Right atrium auricular region (tissue), 2 donors: ENCODE measurements at regions not wholly inside any gene's neighbourhood (a gene's known extent, or its start where the extent isn't known, plus 50 kb on each side); places are given as distances from the start of the nearest gene placed in this dataset.
A peak's percentile ranks its signal among the peaks of the same experiment; 100 is the strongest.

Source experiments
- DNase-seq: peaks from one replicate; pipeline ENCODE4 v3.0.0-alpha.2; 2019; ENCODE audit warnings: low spot score
- H3K27ac ChIP-seq, 2 donors: fragments of 200-600 bp; sonication (generic); 1 replicate in 1 of 2; 2 replicates in 1 of 2; pipeline ENCODE4 v1.5.1; 2016 to 2019
- H3K27me3 ChIP-seq, 2 donors: fragments of 200-600 bp; sonication (generic); one replicate each; pipeline versions ENCODE4 v1.5.1 to v1.6.0; 2017 to 2019
- H3K36me3 ChIP-seq: fragments of 200-600 bp; sonication (generic); one replicate; pipeline ENCODE4 v1.5.1; 2016
- H3K4me1 ChIP-seq, 2 donors: fragments of 200-600 bp; sonication (generic); one replicate each; pipeline versions ENCODE4 v1.5.1 to v1.6.0; 2017 to 2019
- H3K4me3 ChIP-seq, 2 donors: fragments of 200-600 bp; sonication (generic); 1 replicate in 1 of 2; 2 replicates in 1 of 2; pipeline ENCODE4 v1.5.1; 2017 to 2019; ENCODE audit warnings: mild to moderate bottlenecking in 1 of 2, moderate library complexity in 1 of 2
- H3K9me3 ChIP-seq, 2 donors: fragments of 200-600 bp; sonication (generic); one replicate each; pipeline ENCODE4 v1.5.1; 2019
- CTCF ChIP-seq, 2 donors: fragments of 200-600 bp; sonication (generic); IDR thresholded peaks; one replicate each; pipeline ENCODE4 v1.5.1; 2019; ENCODE audit warnings: antibody characterized with exemption in 2 of 2

- no peak for TF ChIP-seq CTCF (IDR thresholded peaks at IDR 0.05)
- Histone ChIP-seq H3K27me3 (no peaks in the 10 kb centered on the region), H3K9me3 (no peaks in the 10 kb centered on the region), H3K4me3 (no peak overlapping the region), H3K27ac (no peak overlapping the region), H3K4me1 (no peaks in the 10 kb centered on the region), H3K36me3 (no peaks in the 10 kb centered on the region)
- DNase-seq = no peak
Measured at GRCh38 chr4:186481998-186482790, 73.2 kb downstream of the MTNR1A start.

- no peak for TF ChIP-seq CTCF (IDR thresholded peaks at IDR 0.05)
- Histone ChIP-seq H3K4me1 (no peaks in the 10 kb centered on the region), H3K36me3 (no peaks in the 10 kb centered on the region), H3K27ac (no peak overlapping the region), H3K4me3 (no peak overlapping the region), H3K9me3 (no peaks in the 10 kb centered on the region), H3K27me3 (no peaks in the 10 kb centered on the region)
- no peak for DNase-seq
Measured at GRCh38 chr4:186475202-186475601, 80.2 kb downstream of the MTNR1A start.

GRCh38 chr4:186473933-186474332, 81.4 kb downstream of the MTNR1A start:
- DNase-seq = no peak
- Histone ChIP-seq H3K36me3 (no peaks in the 10 kb centered on the region), H3K4me3 (no peak overlapping the region), H3K4me1 (no peaks in the 10 kb centered on the region), H3K27ac (no peak overlapping the region), H3K9me3 (no peaks in the 10 kb centered on the region), H3K27me3 (no peaks in the 10 kb centered on the region)
- TF ChIP-seq CTCF (IDR thresholded peaks at IDR 0.05) = no peak

GRCh38 chr4:186472948-186473347, 82.4 kb downstream of the MTNR1A start:
- Histone ChIP-seq H3K4me3 (no peak overlapping the region), H3K4me1 (no peaks in the 10 kb centered on the region), H3K36me3 (no peaks in the 10 kb centered on the region), H3K9me3 (no peaks in the 10 kb centered on the region), H3K27me3 (no peaks in the 10 kb centered on the region), H3K27ac (no peak overlapping the region)
- peak; percentile 31 to 69 for TF ChIP-seq CTCF (IDR thresholded peaks at IDR 0.05)
- no peak for DNase-seq

- Histone ChIP-seq H3K9me3 (no peaks in the 10 kb centered on the region), H3K4me3 (no peak overlapping the region), H3K27ac (no peak overlapping the region), H3K27me3 (no peaks in the 10 kb centered on the region), H3K4me1 (no peaks in the 10 kb centered on the region), H3K36me3 (no peaks in the 10 kb centered on the region)
- no peak for DNase-seq
- no peak for TF ChIP-seq CTCF (IDR thresholded peaks at IDR 0.05)
Measured at GRCh38 chr4:186471441-186471840, 83.9 kb downstream of the MTNR1A start.

- no peak overlapping the region for H3K27ac ChIP-seq
- H3K36me3 ChIP-seq = no peaks in the 10 kb centered on the region
- no peaks in the 10 kb centered on the region for H3K4me1 ChIP-seq
- TF ChIP-seq CTCF (IDR thresholded peaks at IDR 0.05) = no peak
- H3K27me3 ChIP-seq = no peaks in the 10 kb centered on the region
- DNase-seq = no peak
- H3K9me3 ChIP-seq = peaks cover 0 to 2% of the 10 kb centered on the region in 2 donors
- H3K4me3 ChIP-seq = no peak overlapping the region
Measured at GRCh38 chr4:186458050-186458449, 97.3 kb downstream of the MTNR1A start.
